AG04449 (cell line): ENCODE measurements at regions not wholly inside any gene's neighbourhood (a gene's known extent, or its start where the extent isn't known, plus 50 kb on each side); places are given as distances from the start of the nearest gene placed in this dataset.
"Not testable (repeated sequence)": the region's sequence is repeated elsewhere in the genome, so short reads cannot be mapped to it uniquely, and the experiment has no call there.

Source experiments
- CTCF ChIA-PET: fragments of 350-600 bp; formaldehyde crosslinking; extraction: SDS; loops from one replicate; lab custom pipeline; 2021; ENCODE audit warnings: antibody characterized with exemption; lab: Yijun Ruan, JAX
- POLR2A ChIA-PET: fragments of 400-600, 350-600 bp; formaldehyde crosslinking; extraction: SDS; loops from one replicate; lab custom pipeline; 2020; ENCODE audit warnings: antibody characterized with exemption, inconsistent platforms; lab: Yijun Ruan, JAX
- DNase-seq: peaks from one replicate; pipeline ENCODE4 v3.0.0-alpha.2; 2010; ENCODE audit warnings: low read depth, low spot score
- H3K4me3 ChIP-seq: 2 replicates; pipeline ENCODE4 v1.5.1; 2011; ENCODE audit warnings: low read depth, mild to moderate bottlenecking, control low read depth, low read length
- TF ChIP-seq, protein P1 (sequence below): IDR thresholded peaks from one replicate; pipeline ENCODE4 v1.5.1; 2011; ENCODE audit warnings: mild to moderate bottlenecking, moderate library complexity, low read length, control low read depth, inconsistent platforms; ENCODE audit not compliant: insufficient read depth; ENCODE audit errors: missing control alignments

- no peak overlapping the region for H3K4me3 ChIP-seq
- no peak for DNase-seq
- TF ChIP-seq, protein P1, sequence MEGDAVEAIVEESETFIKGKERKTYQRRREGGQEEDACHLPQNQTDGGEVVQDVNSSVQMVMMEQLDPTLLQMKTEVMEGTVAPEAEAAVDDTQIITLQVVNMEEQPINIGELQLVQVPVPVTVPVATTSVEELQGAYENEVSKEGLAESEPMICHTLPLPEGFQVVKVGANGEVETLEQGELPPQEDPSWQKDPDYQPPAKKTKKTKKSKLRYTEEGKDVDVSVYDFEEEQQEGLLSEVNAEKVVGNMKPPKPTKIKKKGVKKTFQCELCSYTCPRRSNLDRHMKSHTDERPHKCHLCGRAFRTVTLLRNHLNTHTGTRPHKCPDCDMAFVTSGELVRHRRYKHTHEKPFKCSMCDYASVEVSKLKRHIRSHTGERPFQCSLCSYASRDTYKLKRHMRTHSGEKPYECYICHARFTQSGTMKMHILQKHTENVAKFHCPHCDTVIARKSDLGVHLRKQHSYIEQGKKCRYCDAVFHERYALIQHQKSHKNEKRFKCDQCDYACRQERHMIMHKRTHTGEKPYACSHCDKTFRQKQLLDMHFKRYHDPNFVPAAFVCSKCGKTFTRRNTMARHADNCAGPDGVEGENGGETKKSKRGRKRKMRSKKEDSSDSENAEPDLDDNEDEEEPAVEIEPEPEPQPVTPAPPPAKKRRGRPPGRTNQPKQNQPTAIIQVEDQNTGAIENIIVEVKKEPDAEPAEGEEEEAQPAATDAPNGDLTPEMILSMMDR, result no peak
- CTCF ChIA-PET, result no interaction called here
- POLR2A ChIA-PET, result no interaction called here
Measured at GRCh38 chr2:130289780-130290179, 52.9 kb upstream of the IMP4 start.

DNA sequence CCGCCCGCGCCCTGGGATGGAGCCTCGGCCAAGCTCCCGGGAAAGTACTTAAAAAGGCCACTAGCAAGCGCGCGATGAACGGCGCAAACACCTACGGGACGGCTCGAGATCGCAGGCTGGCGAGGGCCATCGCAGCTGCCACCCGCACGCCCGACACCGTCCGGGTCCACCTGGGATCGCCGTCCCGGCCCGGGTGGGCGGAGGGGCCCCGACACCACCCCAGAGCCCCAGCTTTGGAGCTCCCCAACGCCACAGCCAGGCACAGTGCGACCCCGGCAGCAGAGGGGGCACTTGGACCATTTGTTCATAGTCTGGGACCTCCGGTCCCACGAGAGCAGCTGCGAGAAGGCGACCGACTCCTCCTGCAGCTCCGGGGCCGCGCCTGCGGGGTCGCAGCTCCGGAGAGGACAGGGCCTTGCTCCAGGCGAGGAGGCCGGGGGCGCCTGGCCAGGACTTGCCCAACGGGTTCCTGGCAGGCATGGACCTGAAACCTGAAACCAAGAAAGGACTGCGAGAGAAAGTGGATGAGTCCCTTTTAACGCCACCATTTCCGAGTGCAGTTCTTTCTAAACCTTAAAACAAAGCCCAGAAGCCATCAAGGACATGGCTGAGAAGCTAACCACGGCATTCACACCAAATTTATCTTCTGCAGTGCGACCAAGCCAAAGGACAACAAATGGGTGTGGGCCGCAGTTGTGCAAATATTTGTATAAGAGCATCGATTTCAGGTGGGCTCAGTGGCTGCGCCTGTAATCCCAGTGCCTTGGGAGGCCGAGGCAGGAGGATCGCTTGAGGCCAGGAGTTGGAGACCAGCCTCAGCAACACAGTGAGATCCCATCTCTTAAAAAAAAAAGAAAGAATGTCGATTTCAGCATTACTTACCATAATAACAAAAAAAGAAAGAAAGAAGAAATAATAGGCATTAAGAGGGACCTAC lies 54.0 kb upstream of the IMP4 start:
- POLR2A ChIA-PET, result no interaction called here
- no peak for DNase-seq
- TF ChIP-seq, protein P1, result no peak
- no peak overlapping the region for H3K4me3 ChIP-seq
- CTCF ChIA-PET, result no interaction called here

GRCh38 chr2:130287656-130288026 lies 55.1 kb upstream of the IMP4 start:
- ChIA-PET POLR2A (no interaction called here), CTCF (no interaction called here)
- no peak overlapping the region for H3K4me3 ChIP-seq
- TF ChIP-seq, protein P1, result no peak
- DNase-seq, result no peak

- no peak for DNase-seq
- TF ChIP-seq, protein P1, result no peak
- no peak overlapping the region for H3K4me3 ChIP-seq
- POLR2A ChIA-PET, result no interaction called here
- CTCF ChIA-PET, result no interaction called here
Measured at GRCh38 chr2:130286983-130287655, 55.6 kb upstream of the IMP4 start.

GRCh38 chr2:130283341-130283869 lies 59.3 kb upstream of the IMP4 start:
- CTCF ChIA-PET, H3K4me3 ChIP-seq, DNase-seq, POLR2A ChIA-PET: not testable (repeated sequence)

DNA sequence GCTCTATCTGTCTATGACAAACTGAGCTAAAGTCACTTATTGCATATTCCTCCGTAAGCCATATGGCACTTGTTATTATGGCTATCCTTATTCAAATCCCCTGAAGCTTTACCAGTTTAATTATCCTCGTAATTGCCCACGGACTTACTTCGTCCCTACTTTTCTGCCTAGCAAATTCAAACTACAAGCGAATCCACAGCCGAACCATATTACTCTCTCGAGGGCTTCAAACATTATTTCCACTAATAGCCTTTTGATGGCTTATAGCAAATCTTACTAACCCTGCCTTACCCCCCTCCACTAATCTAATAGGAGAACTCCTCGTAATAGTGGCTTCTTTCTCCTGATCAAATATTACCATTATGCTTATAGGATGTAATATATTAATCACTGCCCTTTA lies 63.1 kb upstream of the IMP4 start:
- CTCF ChIA-PET, DNase-seq, POLR2A ChIA-PET, H3K4me3 ChIP-seq: not testable (repeated sequence)

DNA sequence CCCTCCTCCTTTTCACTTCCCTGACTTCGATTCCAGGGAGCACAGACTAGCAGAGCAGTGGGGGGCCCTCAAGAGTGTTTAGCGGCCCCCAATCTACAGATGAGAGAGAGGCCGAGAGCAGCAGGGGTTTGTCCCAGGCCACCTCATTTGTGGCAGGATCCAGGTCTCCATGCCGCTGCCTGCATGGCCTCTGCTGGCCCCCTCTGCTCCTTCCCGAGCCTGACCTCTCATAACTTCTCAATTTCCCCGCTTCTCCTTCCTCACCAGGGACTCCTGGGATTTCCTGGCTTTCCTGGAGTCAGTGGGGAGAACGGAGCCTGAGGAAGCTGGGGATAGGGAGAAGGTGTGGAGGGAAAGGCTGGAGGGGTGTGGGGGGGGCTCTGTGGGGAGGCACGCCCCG lies 70.1 kb upstream of the TUBA3E start:
- H3K4me3 ChIP-seq, POLR2A ChIA-PET, CTCF ChIA-PET, DNase-seq: not testable (repeated sequence)

- not testable (repeated sequence) for H3K4me3 ChIP-seq
Measured at GRCh38 chr2:130267572-130267971, 69.3 kb upstream of the TUBA3E start.

GRCh38 chr2:130266836-130267235 lies 68.6 kb upstream of the TUBA3E start:
- POLR2A ChIA-PET, CTCF ChIA-PET, DNase-seq, H3K4me3 ChIP-seq: not testable (repeated sequence)

More at GRCh38 chr2:130267572-130267971, 69.3 kb upstream of the TUBA3E start:
- CTCF ChIA-PET, POLR2A ChIA-PET, DNase-seq: not testable (repeated sequence)

- H3K4me3 ChIP-seq, DNase-seq, POLR2A ChIA-PET, CTCF ChIA-PET: not testable (repeated sequence)
Measured at GRCh38 chr2:130265570-130266247, 67.5 kb upstream of the TUBA3E start.

GRCh38 chr2:130264901-130265320 lies 66.7 kb upstream of the TUBA3E start:
- H3K4me3 ChIP-seq, DNase-seq, CTCF ChIA-PET, POLR2A ChIA-PET: not testable (repeated sequence)
